Keratinocyte (primary cell): ENCODE measurements at regions not wholly inside any gene's neighbourhood (a gene's known extent, or its start where the extent isn't known, plus 50 kb on each side); places are given as distances from the start of the nearest gene placed in this dataset.

ENCODE experiments used
- DNase-seq: peaks from one replicate; pipeline ENCODE4 v3.0.0-alpha.2; 2011; ENCODE audit warnings: low read depth, missing footprints, low spot score
- FAIRE-seq: peaks from 2 replicates; lab custom pipeline; 2011; peaks lifted over from hg19 to GRCh38; lab: Jason Lieb, UNC
- H2AFZ ChIP-seq: 2 replicates; pipeline ENCODE4 v1.6.0; 2012; ENCODE audit warnings: low read length, control low read depth, inconsistent platforms; ENCODE audit not compliant: control insufficient read depth
- H3K27ac ChIP-seq: 2 replicates; pipeline ENCODE4 v1.5.1; 2011; ENCODE audit warnings: low read length; ENCODE audit not compliant: control insufficient read depth, insufficient read depth
- H3K27me3 ChIP-seq: 3 replicates; pipeline ENCODE4 v1.6.0; 2011; ENCODE audit warnings: low read length; ENCODE audit not compliant: control insufficient read depth, insufficient read depth; ENCODE audit errors: extremely low read depth
- H3K36me3 ChIP-seq, 2 experiments: 2 replicates in 1 of 2; 3 replicates in 1 of 2; pipeline ENCODE4 v1.5.1; 2011; ENCODE audit warnings: low read length in 2 of 2, mild to moderate bottlenecking in 1 of 2; ENCODE audit not compliant: control insufficient read depth in 2 of 2, insufficient read depth in 2 of 2; ENCODE audit errors: extremely low read depth in 1 of 2
- H3K4me1 ChIP-seq: 3 replicates; pipeline ENCODE4 v1.5.1; 2011; ENCODE audit warnings: low read length; ENCODE audit not compliant: control insufficient read depth, insufficient read depth; ENCODE audit errors: extremely low read depth
- H3K4me2 ChIP-seq: 3 replicates; pipeline ENCODE4 v1.6.0; 2011; ENCODE audit warnings: low read depth, low read length; ENCODE audit not compliant: control insufficient read depth, insufficient read depth; ENCODE audit errors: extremely low read depth
- H3K4me3 ChIP-seq, 3 experiments: fragments of 200-600 bp in 1 of 3; sonication (generic) in 1 of 3; 2 replicates in 2 of 3; 3 replicates in 1 of 3; pipeline ENCODE4 v1.5.1; 2011 to 2016; ENCODE audit warnings: low read length in 3 of 3, mild to moderate bottlenecking in 3 of 3, control low read depth in 2 of 3, inconsistent platforms in 1 of 3, low read depth in 1 of 3, mixed read lengths in 1 of 3, mixed run types in 1 of 3, moderate library complexity in 1 of 3; ENCODE audit not compliant: control insufficient read depth in 2 of 3, insufficient read depth in 2 of 3; ENCODE audit errors: extremely low read depth in 1 of 3
- H3K79me2 ChIP-seq: 2 replicates; pipeline ENCODE4 v1.6.0; 2012; ENCODE audit warnings: low read length; ENCODE audit not compliant: control insufficient read depth, insufficient read depth
- H3K9ac ChIP-seq: 3 replicates; pipeline ENCODE4 v1.6.0; 2011; ENCODE audit warnings: low read length; ENCODE audit not compliant: control insufficient read depth, insufficient read depth; ENCODE audit errors: extremely low read depth
- H3K9me1 ChIP-seq: 3 replicates; pipeline ENCODE4 v1.6.0; 2011; ENCODE audit warnings: low read length; ENCODE audit not compliant: control insufficient read depth, insufficient read depth; ENCODE audit errors: extremely low read depth
- H3K9me3 ChIP-seq: 2 replicates; pipeline ENCODE4 v1.5.1; 2012; ENCODE audit warnings: low read depth, low read length; ENCODE audit not compliant: control insufficient read depth
- H4K20me1 ChIP-seq: 3 replicates; pipeline ENCODE4 v1.6.0; 2011; ENCODE audit warnings: low read length; ENCODE audit not compliant: control insufficient read depth, insufficient read depth; ENCODE audit errors: extremely low read depth
- CTCF ChIP-seq, 3 experiments: IDR thresholded peaks in 1 of 3; conservative IDR thresholded peaks in 1 of 3; optimal IDR thresholded peaks in 1 of 3; 2 replicates in 2 of 3; 3 replicates in 1 of 3; pipeline versions ENCODE3 to v1.5.1; 2011; ENCODE audit warnings: low read length in 3 of 3, mild to moderate bottlenecking in 3 of 3, moderate library complexity in 2 of 3, control low read depth in 1 of 3, inconsistent platforms in 1 of 3; ENCODE audit not compliant: insufficient read depth in 2 of 3; ENCODE audit errors: extremely low read depth in 1 of 3
- EZH2 ChIP-seq: IDR thresholded peaks from one replicate; pipeline ENCODE4 v1.6.1; 2012; ENCODE audit warnings: inconsistent platforms, mild to moderate bottlenecking, low read length, moderate library complexity
- dilution Hi-C: fragments of 300-500 bp; cut with MboI; formaldehyde crosslinking; loops from one replicate; pipeline ENCODE4 v1.7.0; 2020; ENCODE audit warnings: low sequenced_read_pairs; ENCODE audit not compliant: extremely low pct_ligation_motif_present

GRCh38 chr7:89857767-89858166 is 296.5 kb upstream of the STEAP1 start:
- Histone ChIP-seq H3K36me3 (no peaks in the 10 kb centered on the region), H3K9me1 (no peaks in the 10 kb centered on the region), H3K9ac (no peak overlapping the region), H3K4me2 (no peak overlapping the region), H3K27ac (no peak overlapping the region), H3K4me3 (no peak overlapping the region), H3K27me3 (no peaks in the 10 kb centered on the region), H2AFZ (no peak overlapping the region), H4K20me1 (no peaks in the 10 kb centered on the region), H3K9me3 (peaks cover 4% of the 10 kb centered on the region), H3K79me2 (no peaks in the 10 kb centered on the region), H3K4me1 (no peaks in the 10 kb centered on the region)
- DNase-seq (no peak), FAIRE-seq (no peak)
- TF ChIP-seq EZH2, result no peak
- no peak for TF ChIP-seq CTCF (optimal IDR thresholded peaks at IDR 0.05 in 1 of 3, IDR thresholded peaks at IDR 0.05 in 1 of 3, conservative IDR thresholded peaks at IDR 0.05 in 1 of 3; ENCODE audit: extremely low read depth in 1 of 3, insufficient read depth in 2 of 3, low read length in 3 of 3)
- dilution Hi-C loops, result no loop called here

- Histone ChIP-seq H3K9me3 (no peaks in the 10 kb centered on the region), H3K4me1 (no peaks in the 10 kb centered on the region), H3K9me1 (no peaks in the 10 kb centered on the region), H3K79me2 (no peaks in the 10 kb centered on the region), H3K27ac (no peak overlapping the region), H3K4me2 (no peak overlapping the region), H3K4me3 (no peak overlapping the region), H4K20me1 (no peaks in the 10 kb centered on the region), H3K36me3 (no peaks in the 10 kb centered on the region), H3K9ac (no peak overlapping the region), H2AFZ (no peak overlapping the region), H3K27me3 (no peaks in the 10 kb centered on the region)
- DNase-seq (no peak), FAIRE-seq (no peak)
- dilution Hi-C loops, result no loop called here
- no peak for TF ChIP-seq CTCF (optimal IDR thresholded peaks at IDR 0.05 in 1 of 3, IDR thresholded peaks at IDR 0.05 in 1 of 3, conservative IDR thresholded peaks at IDR 0.05 in 1 of 3; ENCODE audit: extremely low read depth in 1 of 3, insufficient read depth in 2 of 3, low read length in 3 of 3)
- no peak for TF ChIP-seq EZH2
Observed at GRCh38 chr7:89887489-89887888, 266.8 kb upstream of the STEAP1 start.
